GM23248 (cell line): ENCODE measurements at regions not wholly inside any gene's neighbourhood (a gene's known extent, or its start where the extent isn't known, plus 50 kb on each side); places are given as distances from the start of the nearest gene placed in this dataset.

Experiments used
- EZH2 ChIP-seq: fragments of 200-600 bp; sonication (generic); IDR thresholded peaks from 2 replicates; pipeline ENCODE4 v1.6.1; 2018; ENCODE audit warnings: antibody characterized with exemption, mild to moderate bottlenecking; ENCODE audit not compliant: insufficient read depth, poor library complexity, severe bottlenecking
- EZH2phosphoT487 ChIP-seq: fragments of 200-600 bp; sonication (generic); IDR thresholded peaks from 2 replicates; pipeline ENCODE4 v1.6.1; 2018; ENCODE audit warnings: antibody characterized with exemption, moderate library complexity, mild to moderate bottlenecking, low read depth; ENCODE audit not compliant: insufficient read depth

- no peak for TF ChIP-seq EZH2
- no peak for TF ChIP-seq EZH2phosphoT487
Observed at GRCh38 chr9:108104991-108105390, 615.4 kb upstream of the KLF4 start.
